ENCODE measurements at regions not wholly inside any gene's neighbourhood (a gene's known extent, or its start where the extent isn't known, plus 50 kb on each side); places are given as distances from the start of the nearest gene placed in this dataset.

- TF ChIP-seq Cebpa-rat (IDR thresholded peaks at IDR 0.05) = no peak
- Histone ChIP-seq H3K4me2 (no peak overlapping the region), H3K27me3 (no peaks in the 10 kb centered on the region), H3K4me3 (no peak overlapping the region), H3K27ac (no peak overlapping the region), H3K4me1 (no peaks in the 10 kb centered on the region), H3K9me3 (no peaks in the 10 kb centered on the region), H3K9ac (no peak overlapping the region), H3K36me3 (no peaks in the 10 kb centered on the region), H4K20me1 (no peaks in the 10 kb centered on the region)
These were observed 174.5 kb upstream of the POU3F1 start for GRCh38 chr1:38221006-38221649.

DNA sequence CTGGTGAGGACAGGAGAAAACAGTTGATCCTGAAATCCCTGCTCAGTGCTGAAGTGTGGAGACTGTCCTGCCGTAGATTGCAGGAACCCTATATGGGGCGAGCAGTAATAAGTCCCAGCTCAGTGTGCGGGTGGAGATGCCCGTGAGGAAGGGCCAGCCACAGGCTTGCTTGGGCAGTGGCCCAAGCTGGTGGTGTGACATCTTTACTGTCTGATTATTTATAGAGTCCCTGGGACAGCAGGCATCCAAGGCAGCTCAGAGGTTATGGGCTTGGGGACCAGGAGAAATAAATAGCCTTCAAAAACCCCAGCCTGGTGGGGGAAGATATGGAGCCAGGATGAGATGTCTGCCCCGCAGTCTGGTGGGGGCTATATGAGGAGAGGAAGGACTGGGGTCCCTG is 170.7 kb upstream of the POU3F1 start:
- no peak overlapping the region for H3K27ac ChIP-seq
- H3K4me1 ChIP-seq = peaks cover 23% of the 10 kb centered on the region
- no peak overlapping the region for H3K4me2 ChIP-seq
- no peak overlapping the region for H3K4me3 ChIP-seq
- H3K9me3 ChIP-seq = no peaks in the 10 kb centered on the region
- H3K27me3 ChIP-seq = no peaks in the 10 kb centered on the region
- TF ChIP-seq Cebpa-rat (IDR thresholded peaks at IDR 0.05) = no peak
- no peak overlapping the region for H3K9ac ChIP-seq
- H4K20me1 ChIP-seq = no peaks in the 10 kb centered on the region
- H3K36me3 ChIP-seq = no peaks in the 10 kb centered on the region

- Histone ChIP-seq H3K9ac (0 out of 2 replicates have a peak overlapping the region, but pooled peaks have one; percentile 6), H3K4me3 (peak overlapping the region; percentile 44), H3K4me1 (peaks cover 33% of the 10 kb centered on the region), H3K36me3 (no peaks in the 10 kb centered on the region), H3K27me3 (no peaks in the 10 kb centered on the region), H3K27ac (peak overlapping the region; percentile 51), H3K9me3 (no peaks in the 10 kb centered on the region), H4K20me1 (no peaks in the 10 kb centered on the region), H3K4me2 (peak overlapping the region; percentile 91)
- no peak for TF ChIP-seq Cebpa-rat (IDR thresholded peaks at IDR 0.05)
These were observed 167.2 kb upstream of the POU3F1 start for GRCh38 chr1:38213646-38214434.

- Histone ChIP-seq H3K27ac (no peak overlapping the region), H3K9ac (no peak overlapping the region), H3K4me1 (peaks cover 33% of the 10 kb centered on the region), H3K9me3 (no peaks in the 10 kb centered on the region), H4K20me1 (no peaks in the 10 kb centered on the region), H3K4me3 (no peak overlapping the region), H3K4me2 (no peak overlapping the region), H3K36me3 (no peaks in the 10 kb centered on the region), H3K27me3 (no peaks in the 10 kb centered on the region)
- no peak for TF ChIP-seq Cebpa-rat (IDR thresholded peaks at IDR 0.05)
These were observed 164.2 kb upstream of the POU3F1 start for GRCh38 chr1:38210895-38211177.

DNA sequence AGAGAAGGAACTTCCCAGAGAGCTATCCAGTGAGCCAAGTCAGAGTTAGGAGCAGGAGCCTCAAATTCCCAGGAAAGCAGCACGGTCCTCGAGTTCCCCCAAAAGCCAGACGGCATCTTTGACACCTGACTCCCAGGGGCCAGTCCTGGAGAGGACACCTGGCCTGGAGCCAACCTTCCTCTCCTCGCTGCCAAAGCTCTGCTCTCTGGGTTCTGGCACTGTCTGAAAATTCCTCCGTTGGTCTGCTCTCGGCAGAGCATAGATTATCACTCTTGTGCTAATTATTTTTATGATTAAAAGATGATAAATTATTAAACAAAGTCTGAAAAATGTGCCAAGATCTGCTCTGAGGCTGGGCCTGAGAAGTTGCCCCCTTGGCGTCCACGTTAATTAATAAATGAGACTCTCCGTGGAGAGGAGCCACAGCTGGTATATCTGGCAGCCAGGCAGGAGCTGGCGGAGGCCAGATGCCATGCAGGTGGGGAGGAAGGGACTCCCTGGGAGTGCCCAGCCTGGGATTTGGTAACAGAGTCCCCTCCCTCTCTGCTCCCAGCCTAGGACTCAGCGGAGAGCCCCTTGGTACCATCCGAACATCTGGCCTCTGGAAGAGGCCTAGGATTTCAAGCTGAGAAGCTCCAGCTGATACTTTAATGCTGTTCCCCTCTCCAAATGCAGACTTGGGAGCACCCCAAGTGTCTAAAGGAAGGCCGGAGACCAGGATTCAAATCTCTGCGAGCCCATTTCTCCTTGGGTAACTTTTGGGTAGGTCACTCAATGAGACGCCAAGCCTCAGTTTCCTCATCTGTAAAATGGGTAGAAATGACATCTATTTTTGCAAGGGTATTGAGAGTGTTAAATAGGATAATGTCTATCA is 163.7 kb upstream of the POU3F1 start:
- Histone ChIP-seq H3K4me2 (no peak overlapping the region), H4K20me1 (no peaks in the 10 kb centered on the region), H3K4me3 (no peak overlapping the region), H3K27me3 (no peaks in the 10 kb centered on the region), H3K4me1 (peaks cover 33% of the 10 kb centered on the region), H3K9me3 (no peaks in the 10 kb centered on the region), H3K27ac (no peak overlapping the region), H3K36me3 (no peaks in the 10 kb centered on the region), H3K9ac (no peak overlapping the region)
- no peak for TF ChIP-seq Cebpa-rat (IDR thresholded peaks at IDR 0.05)

DNA sequence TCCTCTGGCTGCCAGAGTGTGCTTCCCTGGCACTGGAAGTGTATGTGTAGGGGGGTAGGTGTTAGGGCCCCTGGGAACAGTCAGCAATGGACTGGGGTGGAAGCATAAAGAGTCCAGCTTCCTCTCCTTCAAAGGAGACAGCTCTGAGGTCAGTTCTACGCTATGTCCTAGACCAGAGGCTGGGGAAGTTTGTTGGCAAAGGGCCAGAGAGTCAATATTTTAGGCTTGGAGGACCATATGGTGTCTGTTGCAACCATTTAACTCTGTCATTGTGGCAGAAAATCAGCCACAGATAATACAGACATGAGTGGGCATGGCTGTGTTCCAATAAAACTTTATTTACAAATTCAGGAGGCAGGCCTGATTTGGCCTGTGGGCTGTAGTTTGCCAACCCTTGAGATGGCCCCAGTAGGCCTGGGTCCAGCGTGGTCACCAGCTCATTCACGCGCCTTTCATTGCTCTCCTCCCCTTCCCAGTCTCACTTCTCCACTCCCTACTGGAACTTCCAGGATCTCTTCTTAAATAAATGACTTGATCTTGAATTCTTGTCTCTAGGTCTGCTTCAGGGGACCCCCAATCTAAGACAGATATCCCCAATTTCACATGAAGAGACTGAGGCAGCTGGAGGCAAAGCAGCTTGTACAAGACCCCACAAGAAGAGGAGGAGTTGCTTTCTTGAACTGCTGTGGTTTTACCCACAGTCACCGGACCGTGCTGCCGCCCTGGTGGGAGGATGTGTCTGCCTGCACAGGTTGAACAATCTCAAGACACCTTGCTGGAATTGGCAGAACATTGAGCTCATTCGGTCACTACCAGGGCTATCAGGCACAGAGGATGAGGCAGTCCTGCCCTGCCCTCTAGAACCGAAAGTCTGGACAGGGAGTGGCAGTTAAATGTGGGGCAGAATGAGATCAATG is 162.4 kb upstream of the POU3F1 start:
- Histone ChIP-seq H3K4me3 (no peak overlapping the region), H3K9me3 (no peaks in the 10 kb centered on the region), H3K4me2 (peak overlapping the region; percentile 41), H4K20me1 (no peaks in the 10 kb centered on the region), H3K27me3 (no peaks in the 10 kb centered on the region), H3K4me1 (peaks cover 26% of the 10 kb centered on the region), H3K27ac (no peak overlapping the region), H3K36me3 (no peaks in the 10 kb centered on the region), H3K9ac (no peak overlapping the region)
- no peak for TF ChIP-seq Cebpa-rat (IDR thresholded peaks at IDR 0.05)

DNA sequence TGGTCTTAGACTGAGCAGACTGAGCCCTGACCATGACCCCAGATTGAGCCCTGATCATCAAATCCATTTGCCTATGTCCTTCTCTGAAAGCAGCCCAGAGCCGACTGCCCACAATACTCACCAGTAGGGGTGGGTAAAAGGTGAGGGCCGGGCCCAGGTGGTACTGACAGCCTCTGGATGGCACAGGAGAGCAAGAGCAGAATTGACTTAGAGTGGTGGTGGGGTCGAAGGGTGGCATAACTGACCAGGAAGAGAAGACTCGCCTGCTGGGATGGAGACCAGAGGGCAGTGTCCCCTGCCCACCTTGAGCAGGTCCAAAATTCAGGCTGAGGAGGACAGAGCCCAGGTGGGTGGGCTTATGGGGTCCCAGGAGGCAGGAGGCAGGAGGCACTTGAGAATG is 161.3 kb upstream of the POU3F1 start:
- Histone ChIP-seq H3K4me3 (no peak overlapping the region), H3K27ac (no peak overlapping the region), H3K4me1 (peaks cover 16% of the 10 kb centered on the region), H3K36me3 (no peaks in the 10 kb centered on the region), H3K27me3 (no peaks in the 10 kb centered on the region), H4K20me1 (no peaks in the 10 kb centered on the region), H3K9ac (no peak overlapping the region), H3K4me2 (no peak overlapping the region), H3K9me3 (no peaks in the 10 kb centered on the region)
- TF ChIP-seq Cebpa-rat (IDR thresholded peaks at IDR 0.05) = no peak

- TF ChIP-seq Cebpa-rat (IDR thresholded peaks at IDR 0.05) = no peak
These were observed 160.7 kb upstream of the POU3F1 start for GRCh38 chr1:38207275-38207674.

DNA sequence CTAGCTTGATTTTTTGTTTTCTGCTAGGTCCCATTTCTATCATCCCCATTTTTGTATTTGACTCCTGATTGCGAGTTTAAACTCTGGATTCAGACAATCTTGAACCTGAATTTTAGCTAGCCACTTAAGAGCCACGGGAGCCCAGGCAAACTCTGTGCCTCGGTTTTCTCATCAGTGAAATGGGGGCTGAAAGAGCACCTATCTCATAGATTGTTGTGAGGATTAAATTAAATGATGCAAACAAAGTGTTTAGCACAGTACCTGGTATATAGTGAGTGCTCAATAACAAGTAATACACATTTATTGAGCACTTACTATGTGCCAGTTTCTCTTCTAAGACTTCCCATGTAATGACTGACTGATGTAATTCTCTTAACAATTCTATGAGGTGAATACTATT is 158.1 kb upstream of the POU3F1 start:
- Histone ChIP-seq H3K4me2 (no peak overlapping the region), H3K4me1 (peaks cover 8% of the 10 kb centered on the region), H3K27me3 (no peaks in the 10 kb centered on the region), H3K36me3 (no peaks in the 10 kb centered on the region), H4K20me1 (no peaks in the 10 kb centered on the region), H3K9ac (no peak overlapping the region), H3K9me3 (peaks cover 9% of the 10 kb centered on the region; the same call in 1 of the 2 replicates), H3K4me3 (no peak overlapping the region), H3K27ac (no peak overlapping the region)
- no peak for TF ChIP-seq Cebpa-rat (IDR thresholded peaks at IDR 0.05)

More at GRCh38 chr1:38207275-38207674, 160.7 kb upstream of the POU3F1 start:
- Histone ChIP-seq H3K27ac (no peak overlapping the region), H3K4me2 (no peak overlapping the region), H4K20me1 (no peaks in the 10 kb centered on the region), H3K4me1 (peaks cover 9% of the 10 kb centered on the region), H3K9me3 (no peaks in the 10 kb centered on the region), H3K36me3 (no peaks in the 10 kb centered on the region), H3K4me3 (no peak overlapping the region), H3K9ac (no peak overlapping the region), H3K27me3 (no peaks in the 10 kb centered on the region)

Data from BLaER1 (cell line).